Astrocyte (in vitro differentiated cells and primary cell): ENCODE measurements at regions not wholly inside any gene's neighbourhood (a gene's known extent, or its start where the extent isn't known, plus 50 kb on each side); places are given as distances from the start of the nearest gene placed in this dataset.

Experiments
- EZH2 ChIP-seq: IDR thresholded peaks from 2 replicates; pipeline ENCODE4 v1.6.1; 2012; ENCODE audit warnings: mild to moderate bottlenecking, low read length, inconsistent platforms; ENCODE audit not compliant: insufficient read depth
- TF ChIP-seq, protein P1 (sequence below): IDR thresholded peaks from 2 replicates; pipeline ENCODE4 v1.5.1; 2011; ENCODE audit warnings: low read depth, mild to moderate bottlenecking, inconsistent platforms, low read length, moderate library complexity; ENCODE audit not compliant: insufficient read depth

DNA sequence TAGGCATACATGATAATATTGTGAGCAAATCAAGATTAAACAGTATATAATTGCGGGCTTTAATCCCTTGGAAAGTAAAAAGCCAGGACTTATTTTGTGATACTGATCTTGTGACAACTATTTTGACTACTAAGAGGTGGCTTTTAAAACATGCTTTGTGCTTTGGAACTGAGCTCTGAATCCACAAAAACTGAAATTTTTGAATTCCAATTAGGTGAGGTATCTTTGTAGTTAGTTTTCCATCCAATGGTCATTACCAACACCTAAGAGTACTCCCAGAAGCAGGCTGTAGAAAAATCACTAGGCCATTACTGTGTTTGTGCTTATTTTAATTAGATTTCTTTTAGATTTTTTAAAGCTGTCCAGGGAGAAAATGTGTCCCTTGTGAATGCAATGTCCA is 559.5 kb upstream of the WWC1 start:
- TF ChIP-seq, protein P1, sequence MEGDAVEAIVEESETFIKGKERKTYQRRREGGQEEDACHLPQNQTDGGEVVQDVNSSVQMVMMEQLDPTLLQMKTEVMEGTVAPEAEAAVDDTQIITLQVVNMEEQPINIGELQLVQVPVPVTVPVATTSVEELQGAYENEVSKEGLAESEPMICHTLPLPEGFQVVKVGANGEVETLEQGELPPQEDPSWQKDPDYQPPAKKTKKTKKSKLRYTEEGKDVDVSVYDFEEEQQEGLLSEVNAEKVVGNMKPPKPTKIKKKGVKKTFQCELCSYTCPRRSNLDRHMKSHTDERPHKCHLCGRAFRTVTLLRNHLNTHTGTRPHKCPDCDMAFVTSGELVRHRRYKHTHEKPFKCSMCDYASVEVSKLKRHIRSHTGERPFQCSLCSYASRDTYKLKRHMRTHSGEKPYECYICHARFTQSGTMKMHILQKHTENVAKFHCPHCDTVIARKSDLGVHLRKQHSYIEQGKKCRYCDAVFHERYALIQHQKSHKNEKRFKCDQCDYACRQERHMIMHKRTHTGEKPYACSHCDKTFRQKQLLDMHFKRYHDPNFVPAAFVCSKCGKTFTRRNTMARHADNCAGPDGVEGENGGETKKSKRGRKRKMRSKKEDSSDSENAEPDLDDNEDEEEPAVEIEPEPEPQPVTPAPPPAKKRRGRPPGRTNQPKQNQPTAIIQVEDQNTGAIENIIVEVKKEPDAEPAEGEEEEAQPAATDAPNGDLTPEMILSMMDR, result no peak
- TF ChIP-seq EZH2, result no peak
